ENCODE measurements at regions not wholly inside any gene's neighbourhood (a gene's known extent, or its start where the extent isn't known, plus 50 kb on each side); places are given as distances from the start of the nearest gene placed in this dataset.
"Not testable (repeated sequence)": the region's sequence is repeated elsewhere in the genome, so short reads cannot be mapped to it uniquely, and the experiment has no call there.

GRCh38 chr16:9159839-9160550 is 68.6 kb downstream of the HAPSTR1 start:
- H3K27ac ChIP-seq: no peak overlapping the region
- no peak overlapping the region for H3K9ac ChIP-seq
- no peaks in the 10 kb centered on the region for H3K36me3 ChIP-seq
- no peaks in the 10 kb centered on the region for H4K20me1 ChIP-seq
- H3K27me3 ChIP-seq: no peaks in the 10 kb centered on the region
- H3K9me3 ChIP-seq (replicated peaks in 1 of 11): no peaks in the 10 kb centered on the region
- no peak for TF ChIP-seq Cebpa-rat (IDR thresholded peaks at IDR 0.05)
- no peaks in the 10 kb centered on the region for H3K4me1 ChIP-seq
- H3K4me3 ChIP-seq: no peak overlapping the region
- no peak overlapping the region for H3K4me2 ChIP-seq

- no peaks in the 10 kb centered on the region for H3K9me3 ChIP-seq (replicated peaks in 1 of 11)
- no peak for TF ChIP-seq Cebpa-rat (IDR thresholded peaks at IDR 0.05)
- H3K4me3 ChIP-seq: no peak overlapping the region
- no peak overlapping the region for H3K9ac ChIP-seq
- no peak overlapping the region for H3K27ac ChIP-seq
- H3K36me3 ChIP-seq: no peaks in the 10 kb centered on the region
- no peaks in the 10 kb centered on the region for H3K4me1 ChIP-seq
- H4K20me1 ChIP-seq: no peaks in the 10 kb centered on the region
- H3K4me2 ChIP-seq: no peak overlapping the region
- no peaks in the 10 kb centered on the region for H3K27me3 ChIP-seq
Measured at GRCh38 chr16:9160551-9160911, 69.1 kb downstream of the HAPSTR1 start.

DNA sequence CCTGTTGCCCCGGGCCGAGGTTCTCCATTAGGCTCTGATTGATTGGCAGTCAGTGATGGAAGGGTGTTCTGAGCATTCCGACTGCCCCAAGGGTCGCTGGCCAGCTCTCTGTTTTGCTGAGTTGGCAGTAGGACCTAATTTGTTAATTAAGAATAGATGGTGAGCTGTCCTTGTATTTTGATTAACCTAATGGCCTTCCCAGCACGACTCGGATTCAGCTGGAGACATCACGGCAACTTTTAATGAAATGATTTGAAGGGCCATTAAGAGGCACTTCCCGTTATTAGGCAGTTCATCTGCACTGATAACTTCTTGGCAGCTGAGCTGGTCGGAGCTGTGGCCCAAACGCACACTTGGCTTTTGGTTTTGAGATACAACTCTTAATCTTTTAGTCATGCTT is 74.2 kb downstream of the HAPSTR1 start:
- TF ChIP-seq Cebpa-rat (IDR thresholded peaks at IDR 0.05): no peak
- Histone ChIP-seq H3K9ac (no peak overlapping the region), H3K4me1 (no peaks in the 10 kb centered on the region; a peak in 1 of 20 replicates), H3K27ac (no peak overlapping the region), H3K9me3 (replicated peaks in 1 of 11) (0 out of 22 replicates have a peak, but pooled peaks cover 0 to 3% (median 0%) of the 10 kb centered on the region in 11 experiments), H3K27me3 (no peaks in the 10 kb centered on the region), H3K4me3 (no peak overlapping the region), H3K36me3 (no peaks in the 10 kb centered on the region), H3K4me2 (no peak overlapping the region), H4K20me1 (no peaks in the 10 kb centered on the region)

DNA sequence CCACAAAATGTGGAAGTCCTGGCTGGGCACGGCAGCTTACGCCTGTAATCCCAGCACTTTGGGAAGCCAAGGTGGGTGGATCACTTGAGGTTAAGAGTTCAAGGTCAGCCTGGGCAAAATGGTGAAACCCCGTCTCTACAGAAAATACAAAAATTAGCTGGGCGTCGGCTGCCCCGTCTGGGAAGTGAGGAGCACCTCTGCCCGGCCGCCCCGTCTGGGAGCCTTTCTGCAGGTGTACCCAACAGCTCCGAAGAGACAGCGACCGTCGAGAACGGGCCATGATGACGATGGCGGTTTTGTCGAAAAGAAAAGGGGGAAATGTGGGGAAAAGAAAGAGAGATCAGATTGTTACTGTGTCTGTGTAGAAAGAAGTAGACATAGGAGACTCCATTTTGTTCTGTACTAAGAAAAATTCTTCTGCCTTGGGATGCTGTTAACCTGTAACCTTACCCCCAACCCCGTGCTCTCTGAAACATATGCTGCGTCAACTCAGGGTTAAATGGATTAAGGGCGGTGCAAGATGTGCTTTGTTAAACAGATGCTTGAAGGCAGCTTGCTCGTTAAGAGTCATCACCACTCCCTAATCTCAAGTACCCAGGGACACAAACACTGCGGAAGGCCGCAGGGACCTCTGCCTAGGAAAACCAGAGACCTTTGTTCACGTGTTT is 75.0 kb downstream of the HAPSTR1 start:
- not testable (repeated sequence) for H3K4me3 ChIP-seq; H3K4me2 ChIP-seq; H3K9ac ChIP-seq; H3K4me1 ChIP-seq; H3K9me3 ChIP-seq (replicated peaks in 1 of 11); H3K27ac ChIP-seq; H3K36me3 ChIP-seq; H3K27me3 ChIP-seq; H4K20me1 ChIP-seq

- Histone ChIP-seq H3K4me3 (no peak overlapping the region), H3K9me3 (replicated peaks in 1 of 11) (peaks cover 0 to 10% (median 0%) of the 10 kb centered on the region in 11 experiments; a peak in 2 of 22 replicates), H3K9ac (no peak overlapping the region), H3K4me2 (no peak overlapping the region), H3K36me3 (no peaks in the 10 kb centered on the region), H3K4me1 (no peaks in the 10 kb centered on the region; a peak in 1 of 20 replicates), H4K20me1 (no peaks in the 10 kb centered on the region), H3K27ac (no peak overlapping the region), H3K27me3 (no peaks in the 10 kb centered on the region)
- TF ChIP-seq Cebpa-rat (IDR thresholded peaks at IDR 0.05): no peak
Measured at GRCh38 chr16:9169094-9169493, 77.7 kb downstream of the HAPSTR1 start.

- TF ChIP-seq Cebpa-rat (IDR thresholded peaks at IDR 0.05): no peak
- no peak overlapping the region for H3K27ac ChIP-seq
- no peaks in the 10 kb centered on the region for H4K20me1 ChIP-seq
- no peak overlapping the region for H3K9ac ChIP-seq
- no peak overlapping the region for H3K4me3 ChIP-seq
- no peak overlapping the region for H3K4me2 ChIP-seq
- no peaks in the 10 kb centered on the region; a peak in 1 of 20 replicates for H3K4me1 ChIP-seq
- H3K9me3 ChIP-seq (replicated peaks in 1 of 11): peaks cover 0 to 10% (median 0%) of the 10 kb centered on the region in 11 experiments; a peak in 9 of 22 replicates
- H3K36me3 ChIP-seq: no peaks in the 10 kb centered on the region
- no peaks in the 10 kb centered on the region for H3K27me3 ChIP-seq
Measured at GRCh38 chr16:9170470-9170869, 79.0 kb downstream of the HAPSTR1 start.

DNA sequence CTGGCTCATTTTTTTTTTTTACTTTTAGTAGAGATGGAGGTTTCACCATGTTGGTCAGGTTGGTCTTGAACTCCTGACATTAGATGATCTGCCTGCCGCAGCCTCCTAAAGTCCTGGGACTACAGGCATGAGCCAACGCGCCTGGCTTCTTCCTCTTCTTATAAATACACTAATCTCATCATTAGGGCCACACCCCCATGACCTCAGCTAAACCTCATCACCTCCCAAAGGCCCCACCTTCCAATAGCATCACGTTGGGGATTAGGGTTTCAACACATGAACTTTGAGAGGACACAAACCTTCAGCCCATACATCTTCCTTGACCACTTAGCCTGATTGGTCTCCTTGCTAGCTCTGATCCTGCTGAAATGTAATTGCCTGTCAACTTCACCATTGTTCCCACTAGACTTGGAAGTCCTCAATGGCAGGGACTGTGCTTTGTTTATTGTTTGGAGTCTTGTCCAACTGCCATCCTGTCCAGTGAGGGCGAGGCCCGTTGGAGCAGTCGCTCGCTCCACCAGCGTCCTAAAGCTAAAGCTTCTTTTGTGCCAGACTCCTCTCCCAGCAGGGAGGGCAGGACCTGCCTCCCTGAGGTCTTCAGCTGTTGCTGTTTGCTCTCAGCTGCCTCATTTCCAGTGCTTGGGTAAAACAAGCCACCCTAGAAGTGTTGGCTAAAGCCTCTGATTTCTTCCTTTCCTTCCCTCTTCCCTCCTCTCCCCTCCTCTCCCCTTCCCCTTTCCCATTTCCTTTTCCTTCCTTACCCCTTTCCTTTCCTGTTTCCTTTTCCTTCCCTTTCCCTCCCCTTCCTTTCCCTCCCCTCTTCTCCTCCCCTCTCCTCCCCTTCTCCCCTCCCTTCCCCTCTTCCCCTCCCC is 85.3 kb downstream of the HAPSTR1 start:
- H3K27me3 ChIP-seq: no peaks in the 10 kb centered on the region
- no peaks in the 10 kb centered on the region for H3K36me3 ChIP-seq
- peaks cover 0 to 16% (median 6%) of the 10 kb centered on the region in 11 experiments; a peak in 15 of 22 replicates for H3K9me3 ChIP-seq (replicated peaks in 1 of 11)
- H3K9ac ChIP-seq: no peak overlapping the region
- no peak overlapping the region for H3K4me3 ChIP-seq
- TF ChIP-seq Cebpa-rat (IDR thresholded peaks at IDR 0.05): no peak
- H3K4me1 ChIP-seq: no peaks in the 10 kb centered on the region
- no peaks in the 10 kb centered on the region for H4K20me1 ChIP-seq
- H3K27ac ChIP-seq: no peak overlapping the region
- no peak overlapping the region for H3K4me2 ChIP-seq

- TF ChIP-seq Cebpa-rat (IDR thresholded peaks at IDR 0.05): no peak
- H3K9me3 ChIP-seq (replicated peaks in 1 of 11): peaks cover 0 to 11% (median 6%) of the 10 kb centered on the region in 11 experiments; a peak in 15 of 22 replicates
- no peaks in the 10 kb centered on the region for H4K20me1 ChIP-seq
- no peaks in the 10 kb centered on the region for H3K4me1 ChIP-seq
- no peaks in the 10 kb centered on the region for H3K36me3 ChIP-seq
- no peaks in the 10 kb centered on the region for H3K27me3 ChIP-seq
- no peak overlapping the region for H3K4me3 ChIP-seq
- no peak overlapping the region for H3K4me2 ChIP-seq
- H3K9ac ChIP-seq: no peak overlapping the region
- H3K27ac ChIP-seq: no peak overlapping the region
Measured at GRCh38 chr16:9177861-9178260, 86.4 kb downstream of the HAPSTR1 start.

DNA sequence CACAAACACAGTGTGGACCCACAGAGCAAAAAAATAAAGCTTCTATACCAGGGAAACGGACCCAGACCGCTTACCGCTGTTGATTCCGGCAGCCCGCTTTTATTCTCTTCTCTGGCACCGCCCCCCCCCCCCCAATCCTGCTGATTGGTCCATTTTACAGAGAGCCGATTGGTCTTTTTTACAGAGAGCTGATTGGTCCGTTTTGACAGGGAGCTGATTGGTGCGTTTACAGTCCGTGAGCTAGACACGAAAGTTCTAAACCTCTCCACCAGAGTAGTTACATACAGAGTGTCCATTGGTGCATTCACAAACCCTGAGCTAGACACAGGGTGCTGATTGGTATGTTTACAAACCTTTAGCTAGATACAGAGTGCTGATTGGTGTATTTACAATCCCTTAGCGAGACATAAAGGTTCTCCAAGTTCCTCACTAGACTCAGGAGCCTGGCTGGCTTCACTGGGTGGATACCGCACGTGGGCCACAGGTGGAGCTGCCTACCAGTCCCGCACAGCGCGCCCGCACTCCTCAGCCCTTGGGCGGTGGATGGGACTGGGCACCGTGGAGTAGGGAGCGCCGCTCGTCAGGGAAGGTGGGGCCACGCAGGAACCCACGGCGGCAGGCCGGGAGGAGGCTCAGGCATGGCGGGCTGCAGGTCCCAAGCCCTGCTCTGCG is 92.4 kb downstream of the HAPSTR1 start:
- no peak overlapping the region for H3K27ac ChIP-seq
- no peak overlapping the region for H3K4me2 ChIP-seq
- no peaks in the 10 kb centered on the region for H4K20me1 ChIP-seq

More for the DNA sequence above, 92.4 kb downstream of the HAPSTR1 start:
- H3K27me3 ChIP-seq: no peaks in the 10 kb centered on the region
- no peaks in the 10 kb centered on the region for H3K36me3 ChIP-seq
- H3K4me3 ChIP-seq: no peak overlapping the region
- no peak for TF ChIP-seq Cebpa-rat (IDR thresholded peaks at IDR 0.05)
- peaks cover 8 to 16% (median 12%) of the 10 kb centered on the region in 11 experiments; a peak in 19 of 22 replicates for H3K9me3 ChIP-seq (replicated peaks in 1 of 11)
- H3K4me1 ChIP-seq: no peaks in the 10 kb centered on the region
- H3K9ac ChIP-seq: no peak overlapping the region

Measured in BLaER1 treated with 17β-estradiol and CSF1 and Interleukin-3, amounts not matched to agents 10 nM and 100 nM (cell line).